GM18502 (cell line): ENCODE measurements at regions not wholly inside any gene's neighbourhood (a gene's known extent, or its start where the extent isn't known, plus 50 kb on each side); places are given as distances from the start of the nearest gene placed in this dataset.

Source experiments
- ATAC-seq: cut with Tn5 transposase; IDR thresholded peaks from one replicate; pipeline ENCODE4 v1.9.1; 2021; ENCODE audit warnings: mild to moderate bottlenecking; ENCODE audit not compliant: unreplicated experiment, poor library complexity

- ATAC-seq: no peak
These were observed 103.1 kb upstream of the ID4 start for GRCh38 chr6:19734061-19734460.

GRCh38 chr6:19734519-19734918 lies 102.7 kb upstream of the ID4 start:
- ATAC-seq: no peak

- no peak for ATAC-seq
These were observed 101.1 kb upstream of the ID4 start for GRCh38 chr6:19736066-19736465.

DNA sequence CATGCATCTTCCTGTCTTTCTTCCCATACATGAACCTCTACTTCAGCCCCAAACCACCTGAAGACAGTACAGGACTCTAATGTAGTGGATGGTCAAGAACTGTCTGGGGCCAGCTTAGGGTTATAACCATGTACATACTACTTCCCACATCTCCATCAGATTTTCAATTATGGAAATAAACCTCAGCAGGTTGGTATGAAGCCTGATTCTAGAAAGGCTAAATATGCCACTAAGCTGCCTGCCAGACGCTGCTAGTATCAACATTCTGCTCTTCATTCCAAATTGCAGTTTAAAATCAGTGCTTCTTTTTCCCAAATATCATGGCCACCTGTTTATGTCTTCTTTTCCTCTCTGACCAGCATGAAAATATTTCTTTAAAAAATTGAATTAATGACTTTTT lies 99.2 kb upstream of the ID4 start:
- ATAC-seq: no peak

DNA sequence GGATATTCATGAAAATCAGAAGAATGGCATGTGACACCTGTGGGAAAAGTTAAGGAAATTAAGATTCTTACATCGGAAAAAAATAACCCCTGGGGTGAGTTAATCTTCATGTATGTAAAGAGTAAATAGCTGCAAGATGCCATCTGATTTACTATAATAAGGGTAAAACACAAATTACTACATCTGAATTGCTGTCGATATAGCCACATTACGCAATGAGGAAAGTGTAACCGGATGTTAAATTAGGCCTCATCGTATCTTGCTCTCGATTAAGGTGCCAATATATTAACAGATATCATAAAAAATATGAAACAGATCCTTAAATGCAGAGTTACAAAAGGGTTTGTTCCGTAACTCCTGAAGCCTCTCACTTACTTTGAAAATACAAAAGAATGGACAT lies 87.4 kb upstream of the ID4 start:
- no peak for ATAC-seq

DNA sequence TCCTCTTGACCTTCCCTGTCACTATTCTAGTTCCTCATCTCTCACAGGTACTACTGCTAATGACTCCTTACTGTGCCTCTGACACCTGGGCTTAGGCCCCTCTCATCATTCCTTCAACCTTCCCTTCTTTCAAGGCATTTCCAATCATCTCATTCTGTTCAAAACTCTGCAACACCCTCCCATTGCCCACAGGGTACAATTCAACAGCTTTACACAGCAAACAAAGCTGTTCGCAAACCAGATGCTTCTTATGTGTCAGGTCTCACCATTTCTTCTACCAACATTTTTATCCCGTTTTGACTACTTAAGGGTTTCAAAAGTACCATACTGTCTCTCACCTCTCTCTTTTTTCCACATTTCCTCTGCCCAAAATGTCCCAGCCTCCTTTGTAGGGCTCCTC lies 84.4 kb upstream of the ID4 start:
- ATAC-seq: no peak

- no peak for ATAC-seq
These were observed 83.3 kb upstream of the ID4 start for GRCh38 chr6:19753826-19754225.

GRCh38 chr6:19754686-19755085 lies 82.5 kb upstream of the ID4 start:
- no peak for ATAC-seq

- no peak for ATAC-seq
These were observed 82.0 kb upstream of the ID4 start for GRCh38 chr6:19755181-19755580.

- ATAC-seq: no peak
These were observed 80.1 kb upstream of the ID4 start for GRCh38 chr6:19757036-19757435.

GRCh38 chr6:19759117-19759880 lies 77.9 kb upstream of the ID4 start:
- ATAC-seq: no peak

DNA sequence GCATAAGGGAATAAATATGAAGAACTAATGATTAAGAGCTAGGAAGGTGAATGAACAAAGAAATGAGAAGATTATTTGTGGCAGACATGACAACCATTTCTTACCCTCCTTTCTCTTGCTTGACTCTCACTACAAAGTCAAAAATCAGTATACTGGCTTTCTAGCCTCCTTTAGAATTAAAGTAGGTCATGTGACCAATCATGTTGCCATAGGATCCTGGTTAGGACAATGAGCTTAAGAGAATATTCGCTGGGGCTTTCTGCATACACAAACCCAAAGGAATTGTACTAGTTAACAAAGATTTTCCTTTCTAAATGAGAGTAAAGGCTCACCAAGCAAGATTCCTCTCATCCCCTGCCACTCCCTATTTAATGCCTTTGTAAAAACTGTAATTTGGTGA lies 76.0 kb upstream of the ID4 start:
- ATAC-seq: no peak

DNA sequence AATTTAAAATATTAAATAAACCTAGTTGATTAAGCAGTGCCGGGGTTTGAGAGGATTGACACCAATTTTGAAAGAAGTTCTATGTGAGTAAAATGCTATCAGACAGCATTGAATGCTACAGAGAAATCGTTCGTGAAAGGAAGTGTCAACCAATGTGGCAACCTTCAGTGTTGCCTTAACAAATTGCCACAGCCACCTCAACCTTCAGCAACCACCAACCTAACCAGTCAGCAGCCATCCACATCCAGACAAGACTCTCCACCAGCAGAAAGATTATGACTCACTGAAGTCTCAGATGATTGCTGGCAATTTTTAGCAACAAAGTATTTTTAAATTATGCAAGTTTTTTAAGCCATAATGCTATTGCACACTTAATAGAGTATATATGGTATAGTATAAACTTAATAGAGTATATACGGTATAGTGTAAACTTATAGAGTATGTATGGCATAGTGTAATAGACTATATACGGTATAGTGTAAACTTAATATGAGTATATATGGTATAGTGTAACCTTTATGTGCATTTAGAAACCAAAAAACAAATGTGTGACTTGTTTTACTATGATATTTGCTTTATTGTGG lies 65.3 kb upstream of the ID4 start:
- no peak for ATAC-seq

DNA sequence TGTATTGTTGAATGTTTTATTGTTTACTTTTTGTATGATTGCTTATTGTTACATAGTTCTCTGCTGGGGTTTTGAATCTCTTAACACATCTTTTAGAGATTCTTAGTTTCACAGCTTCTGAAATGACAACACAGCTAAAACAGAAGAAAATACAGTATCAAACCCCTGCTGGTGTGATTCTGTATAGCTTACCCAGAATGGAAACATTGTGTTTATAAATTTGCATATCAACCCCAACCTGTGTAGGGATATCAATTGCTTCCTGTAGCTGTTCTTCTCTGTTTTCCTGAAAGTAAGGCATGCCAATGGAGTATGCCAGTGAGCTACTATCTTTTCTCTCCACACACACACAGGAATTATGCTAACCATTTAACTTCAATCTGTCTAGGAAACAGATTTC lies 64.3 kb upstream of the ID4 start:
- no peak for ATAC-seq

GRCh38 chr6:19781269-19781668 lies 55.9 kb upstream of the ID4 start:
- ATAC-seq: no peak

GRCh38 chr6:19782588-19782987 lies 54.6 kb upstream of the ID4 start:
- no peak for ATAC-seq
